HCT116 (cell line): ENCODE measurements at regions not wholly inside any gene's neighbourhood (a gene's known extent, or its start where the extent isn't known, plus 50 kb on each side); places are given as distances from the start of the nearest gene placed in this dataset.

ENCODE experiments used
- ATAC-seq: fragments of 200-7000 bp; cut with Tn5 transposase; 2 replicates; pipeline ENCODE4 v1.9.1; 2020; ENCODE audit warnings: mild to moderate bottlenecking, moderate library complexity
- BruUV-seq: library from RNA; stranded (reverse); fragments of 400-500 nt; replicated peaks from 2 replicates; lab custom pipeline; 2021; lab: Mats Ljungman, UMichigan
- CTCF ChIA-PET: fragments of 300-600 bp; sonication (Branson Sonifier 250); formaldehyde crosslinking; loops from one replicate; lab custom pipeline; 2021; ENCODE audit warnings: antibody characterized with exemption; lab: Charles Lee
- POLR2A ChIA-PET: fragments of 300-600, 350-600 bp; sonication (Branson Sonifier 250); formaldehyde crosslinking; loops from one replicate; lab custom pipeline; 2021; ENCODE audit warnings: antibody characterized with exemption; lab: Charles Lee
- RAD21 ChIA-PET, 2 experiments: fragments of 300-600 bp; sonication (Branson Sonifier 250); formaldehyde crosslinking; loops; one replicate each; lab custom pipeline; 2023; ENCODE audit warnings: low total read pairs in 2 of 2; ENCODE audit not compliant: uncharacterized antibody in 2 of 2, unreplicated experiment in 2 of 2, low non-redundant PET in 1 of 2; lab: Charles Lee
- DNase-seq: peaks from one replicate; pipeline ENCODE4 v3.0.0-alpha.2; 2010; ENCODE audit warnings: low read depth, low spot score
- H2AFZ ChIP-seq: fragments of 200-600 bp; shearing (Covaris generic), sonication (generic); 2 replicates; pipeline ENCODE4 v1.6.1; 2017; ENCODE audit warnings: low read depth, mixed run types, mixed read lengths, antibody characterized with exemption, low read length; ENCODE audit not compliant: poor library complexity, severe bottlenecking
- H3K27ac ChIP-seq: 2 replicates; pipeline ENCODE4 v1.5.1; 2012; ENCODE audit warnings: low read depth, low read length
- H3K27me3 ChIP-seq: fragments of 200-600 bp; sonication (generic); 2 replicates; pipeline ENCODE4 v1.6.1; 2016; ENCODE audit warnings: mixed run types, low read length, mixed read lengths; ENCODE audit not compliant: insufficient read depth
- H3K36me3 ChIP-seq, 2 experiments: fragments of 200-500 bp in 1 of 2; fragments of 200-600 bp in 1 of 2; sonication (Bioruptor generic) in 1 of 2; sonication (generic) in 1 of 2; 2 replicates each; pipeline versions ENCODE4 v1.5.1 to v1.6.1; 2014 to 2016; ENCODE audit warnings: low read length in 2 of 2, inconsistent platforms in 1 of 2, mixed read lengths in 1 of 2, mixed run types in 1 of 2; ENCODE audit not compliant: insufficient read depth in 2 of 2, control insufficient read depth in 1 of 2
- H3K4me1 ChIP-seq, 2 experiments: fragments of 200-600 bp in 1 of 2; sonication (generic) in 1 of 2; 2 replicates each; pipeline versions ENCODE4 v1.5.1 to v1.6.1; 2012 to 2017; ENCODE audit warnings: low read length in 2 of 2, inconsistent platforms in 1 of 2, mild to moderate bottlenecking in 1 of 2, mixed read lengths in 1 of 2, mixed run types in 1 of 2, moderate library complexity in 1 of 2; ENCODE audit not compliant: insufficient read depth in 2 of 2, control insufficient read depth in 1 of 2
- H3K4me2 ChIP-seq: fragments of 200-600 bp; sonication (generic); 2 replicates; pipeline ENCODE4 v1.6.1; 2017; ENCODE audit warnings: mixed run types, low read length, mixed read lengths
- H3K4me3 ChIP-seq, 2 experiments: fragments of 200-600 bp in 1 of 2; sonication (generic) in 1 of 2; replicated peaks in 1 of 2; 2 replicates each; pipeline ENCODE4 v1.5.1; 2011 to 2016; ENCODE audit warnings: low read length in 2 of 2, control low read depth in 1 of 2, low read depth in 1 of 2, mild to moderate bottlenecking in 1 of 2, mixed read lengths in 1 of 2, mixed run types in 1 of 2
- H3K79me2 ChIP-seq: fragments of 200-600 bp; sonication (generic); 2 replicates; pipeline ENCODE4 v1.6.1; 2017; ENCODE audit warnings: mild to moderate bottlenecking, mixed run types, low read length, moderate library complexity, mixed read lengths; ENCODE audit not compliant: insufficient read depth
- H3K9ac ChIP-seq: fragments of 200-600 bp; sonication (generic); 2 replicates; pipeline ENCODE4 v1.6.1; 2016; ENCODE audit warnings: low read length, mixed read lengths
- H3K9me2 ChIP-seq: fragments of 200-600 bp; sonication (generic), shearing (Covaris generic); 2 replicates; pipeline ENCODE4 v1.6.1; 2017; ENCODE audit warnings: mixed run types, mild to moderate bottlenecking, moderate library complexity; ENCODE audit not compliant: insufficient read depth
- H3K9me3 ChIP-seq, 2 experiments: fragments of 200-500 bp in 1 of 2; fragments of 200-600 bp in 1 of 2; sonication (Bioruptor generic) in 1 of 2; sonication (generic) in 1 of 2; 2 replicates each; pipeline ENCODE4 v1.6.1; 2014 to 2017; ENCODE audit warnings: low read length in 2 of 2, mixed read lengths in 2 of 2, inconsistent platforms in 1 of 2, low read depth in 1 of 2, mild to moderate bottlenecking in 1 of 2, mixed run types in 1 of 2, moderate library complexity in 1 of 2; ENCODE audit not compliant: control insufficient read depth in 1 of 2, insufficient read depth in 1 of 2
- H4K20me1 ChIP-seq: fragments of 200-600 bp; sonication (generic), shearing (Covaris generic); 2 replicates; pipeline ENCODE4 v1.6.1; 2017; ENCODE audit warnings: mixed run types, mild to moderate bottlenecking, moderate library complexity; ENCODE audit not compliant: insufficient read depth
- ATF3 ChIP-seq: IDR thresholded peaks from 2 replicates; pipeline ENCODE4 v1.6.1; 2012
- CBX3 ChIP-seq: IDR thresholded peaks from 2 replicates; pipeline ENCODE4 v1.6.1; 2012; ENCODE audit warnings: low read depth
- CEBPB ChIP-seq: IDR thresholded peaks from 2 replicates; pipeline ENCODE4 v1.6.1; 2012; ENCODE audit warnings: low read depth
- ELF1 ChIP-seq: IDR thresholded peaks from 2 replicates; pipeline ENCODE4 v1.6.1; 2012; ENCODE audit warnings: low read depth, borderline replicate concordance
- MAX ChIP-seq: IDR thresholded peaks from 2 replicates; pipeline ENCODE4 v1.6.1; 2012
- RAD21 ChIP-seq: IDR thresholded peaks from 2 replicates; pipeline ENCODE4 v1.6.1; 2012; ENCODE audit warnings: low read depth, mild to moderate bottlenecking
- SP1 ChIP-seq: IDR thresholded peaks from 2 replicates; pipeline ENCODE4 v1.6.1; 2012; ENCODE audit warnings: low read depth
- YY1 ChIP-seq: IDR thresholded peaks from 2 replicates; pipeline ENCODE4 v1.6.1; 2011; ENCODE audit warnings: low read length, low read depth, moderate library complexity, mild to moderate bottlenecking; ENCODE audit not compliant: insufficient replicate concordance; ENCODE audit errors: extremely low read depth
- ZBTB33 ChIP-seq: IDR thresholded peaks from 2 replicates; pipeline ENCODE4 v1.6.1; 2011; ENCODE audit warnings: mild to moderate bottlenecking, low read length, moderate library complexity; ENCODE audit not compliant: insufficient replicate concordance; ENCODE audit errors: extremely low read depth
- intact Hi-C: fragments of 100-400 bp; cut with micrococcal nuclease; formaldehyde crosslinking; loops from 2 replicates; pipeline ENCODE4 v1.10.0; 2022

DNA sequence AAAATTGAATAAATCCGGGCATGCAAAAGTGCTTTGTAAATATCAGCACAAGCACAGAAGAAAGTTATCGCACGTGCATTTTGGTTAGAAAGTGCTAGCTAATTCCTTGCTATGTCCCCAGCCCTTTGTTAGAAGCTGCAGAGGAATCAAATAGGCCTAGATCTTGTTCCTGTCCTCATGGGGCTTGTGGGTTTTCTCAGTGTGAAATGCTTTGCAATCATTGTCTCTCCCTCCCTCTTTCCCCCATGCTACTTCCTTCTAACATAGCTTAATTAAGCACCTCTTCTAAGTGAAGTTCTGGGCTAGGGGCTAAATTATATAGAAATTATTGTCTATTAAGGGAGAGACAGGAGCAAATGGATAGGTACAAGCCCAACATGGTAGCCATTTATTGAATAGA, 271.7 kb downstream of the RPLP1 start:
- Histone ChIP-seq H4K20me1 (no peaks in the 10 kb centered on the region), H3K9me2 (no peaks in the 10 kb centered on the region), H3K4me3 (no peak overlapping the region), H3K27me3 (no peaks in the 10 kb centered on the region), H2AFZ (no peak overlapping the region), H3K9ac (no peak overlapping the region), H3K36me3 (no peaks in the 10 kb centered on the region), H3K4me2 (no peak overlapping the region), H3K27ac (no peak overlapping the region), H3K4me1 (no peaks in the 10 kb centered on the region), H3K79me2 (no peaks in the 10 kb centered on the region), H3K9me3 (no peaks in the 10 kb centered on the region)
- RAD21 ChIA-PET = interaction anchor here in 1 of 2 experiments (0.5 kb wide), 1 partner anchor 86 kb away, joined by 3 read pairs; no protein-coding TSS in a partner anchor
- CTCF ChIA-PET = interaction anchor here (0.8 to 1.4 kb wide), 2 partner anchors 10 to 246 kb away, joined by 3 to 4 read pairs; no protein-coding TSS in a partner anchor
- BruUV-seq = no TSS peak
- no peak for DNase-seq
- no peak for ATAC-seq
- TF ChIP-seq MAX = no peak
- TF ChIP-seq CBX3 = no peak
- no peak for TF ChIP-seq CEBPB
- no peak for TF ChIP-seq ZBTB33
- no peak for TF ChIP-seq SP1
- TF ChIP-seq ATF3 = no peak
- TF ChIP-seq RAD21 = no peak
- no peak for TF ChIP-seq ELF1
- TF ChIP-seq YY1 = no peak
- intact Hi-C loops = no loop called here
- POLR2A ChIA-PET = no interaction called here
